ENCODE measurements at regions not wholly inside any gene's neighbourhood (a gene's known extent, or its start where the extent isn't known, plus 50 kb on each side); places are given as distances from the start of the nearest gene placed in this dataset.

DNA sequence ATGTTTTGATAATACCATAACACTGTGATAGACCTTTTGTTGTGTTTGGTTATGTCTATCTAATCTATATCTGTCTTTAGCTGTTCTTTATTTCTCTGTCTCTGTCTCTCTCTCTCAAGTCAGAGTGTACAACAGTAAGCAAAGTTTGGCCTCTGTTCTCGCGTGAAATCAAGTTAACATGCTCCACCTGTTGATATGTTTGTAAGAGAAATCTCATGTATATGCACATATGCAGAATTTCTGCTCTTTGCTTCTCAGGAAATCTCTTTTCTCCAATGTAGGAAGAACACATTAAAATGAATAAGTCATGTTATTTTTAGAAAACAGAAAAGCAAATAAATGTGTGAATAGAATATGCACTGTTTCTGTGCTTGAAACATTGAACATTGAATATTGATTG lies 425.5 kb upstream of the SEMA6D start:
- no peak for DNase-seq

DNA sequence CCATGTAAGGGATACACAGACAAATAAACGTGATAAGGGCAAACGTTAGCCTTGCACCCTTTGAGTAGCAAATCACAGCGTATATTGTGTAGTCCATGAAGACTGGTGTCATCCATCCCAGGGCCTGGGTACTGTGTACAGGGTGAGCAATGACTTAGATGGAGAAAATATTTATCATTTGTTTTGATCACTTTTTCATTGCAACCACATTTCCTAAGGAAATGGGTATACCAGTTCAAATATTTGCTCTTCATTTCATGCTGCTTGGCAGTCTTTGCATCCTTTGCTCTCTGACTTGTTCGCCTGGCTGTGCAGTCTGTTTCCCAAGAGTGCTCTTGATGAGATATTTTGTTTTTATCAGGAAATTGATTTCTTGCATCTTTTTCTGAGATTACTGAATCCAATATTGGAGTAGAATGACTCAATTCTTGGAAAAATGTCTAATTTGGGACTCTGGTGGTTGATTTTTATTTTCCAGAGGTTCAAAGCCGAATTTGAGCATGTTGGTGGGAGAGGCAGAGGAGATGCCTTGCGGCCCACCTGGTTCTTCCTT lies 424.6 kb upstream of the SEMA6D start:
- no peak for DNase-seq

DNA sequence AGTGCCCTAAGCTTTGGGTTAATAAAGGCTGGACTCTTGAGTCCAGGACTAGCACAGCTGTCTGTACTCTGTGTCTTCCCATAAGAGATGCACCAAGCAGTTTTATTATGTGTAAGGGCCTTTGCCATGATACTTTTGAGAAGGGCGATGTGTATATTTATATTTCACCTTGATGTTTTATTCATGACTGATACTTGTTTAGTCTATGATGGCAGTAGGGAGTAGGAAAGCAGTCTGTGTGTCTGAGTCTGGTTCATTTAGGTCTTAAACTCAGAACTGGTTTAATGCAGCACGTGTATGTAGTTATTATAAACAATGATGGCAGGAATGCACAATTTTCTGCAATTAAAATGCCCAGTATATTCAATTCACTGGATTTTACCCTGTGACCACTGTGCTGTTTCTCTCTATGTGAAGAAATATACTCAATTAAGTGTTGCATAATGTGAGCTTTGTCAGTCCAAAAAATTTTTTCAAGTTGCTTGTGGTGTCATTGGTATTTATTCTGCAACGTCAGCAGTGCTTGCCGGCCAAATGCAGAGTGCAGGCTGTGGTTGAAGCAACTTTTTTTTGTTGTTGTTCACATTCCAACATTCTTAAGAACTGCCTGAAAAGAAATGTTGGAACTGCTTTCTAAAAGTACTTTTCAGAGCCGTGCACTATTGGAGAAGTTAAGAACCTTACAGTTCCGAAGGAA lies 423.7 kb upstream of the SEMA6D start:
- peak; percentile 97 for DNase-seq

DNA sequence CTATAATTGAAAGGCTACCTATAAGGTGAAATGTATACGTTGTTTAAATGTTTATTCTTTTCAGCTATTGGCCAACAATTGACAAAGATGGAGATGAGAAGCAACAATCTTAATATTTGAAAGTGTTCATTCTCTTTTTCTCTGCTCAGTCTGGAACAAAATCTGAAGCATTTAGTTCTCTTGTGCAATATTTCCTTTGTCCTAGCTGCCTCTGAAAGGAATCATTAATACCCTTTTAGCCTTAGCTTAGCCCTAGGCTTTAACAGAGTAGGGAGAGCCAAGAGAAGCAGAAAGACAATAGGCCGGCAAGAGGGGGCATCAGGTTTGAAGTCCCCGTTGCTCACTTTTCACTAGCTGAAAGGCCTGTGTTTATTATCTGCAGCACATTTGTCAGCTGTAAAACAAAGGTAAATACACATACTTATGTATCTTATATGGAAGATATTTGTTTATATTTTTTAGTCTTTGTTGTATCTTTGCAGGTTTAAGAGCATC lies 422.5 kb upstream of the SEMA6D start:
- no peak for DNase-seq

DNA sequence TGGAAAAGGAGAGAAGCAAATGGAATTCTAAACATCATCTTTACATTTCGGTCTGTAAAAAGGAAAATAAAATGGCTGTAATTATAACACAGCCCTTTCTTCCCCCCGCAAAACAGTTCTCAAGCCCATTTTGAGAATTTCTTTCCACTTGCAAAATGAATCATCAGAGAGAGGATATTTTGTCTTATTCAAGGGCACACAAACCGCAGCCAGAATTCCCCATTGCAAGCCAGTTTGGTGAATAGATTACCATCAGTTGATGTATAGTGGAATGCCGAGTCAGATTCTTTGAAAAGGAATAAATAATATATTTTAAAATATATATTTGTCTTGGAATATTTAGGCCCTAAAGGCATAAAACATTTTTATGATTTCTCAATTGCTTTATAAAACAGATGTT lies 420.4 kb upstream of the SEMA6D start:
- peak; percentile 60 for DNase-seq

DNA sequence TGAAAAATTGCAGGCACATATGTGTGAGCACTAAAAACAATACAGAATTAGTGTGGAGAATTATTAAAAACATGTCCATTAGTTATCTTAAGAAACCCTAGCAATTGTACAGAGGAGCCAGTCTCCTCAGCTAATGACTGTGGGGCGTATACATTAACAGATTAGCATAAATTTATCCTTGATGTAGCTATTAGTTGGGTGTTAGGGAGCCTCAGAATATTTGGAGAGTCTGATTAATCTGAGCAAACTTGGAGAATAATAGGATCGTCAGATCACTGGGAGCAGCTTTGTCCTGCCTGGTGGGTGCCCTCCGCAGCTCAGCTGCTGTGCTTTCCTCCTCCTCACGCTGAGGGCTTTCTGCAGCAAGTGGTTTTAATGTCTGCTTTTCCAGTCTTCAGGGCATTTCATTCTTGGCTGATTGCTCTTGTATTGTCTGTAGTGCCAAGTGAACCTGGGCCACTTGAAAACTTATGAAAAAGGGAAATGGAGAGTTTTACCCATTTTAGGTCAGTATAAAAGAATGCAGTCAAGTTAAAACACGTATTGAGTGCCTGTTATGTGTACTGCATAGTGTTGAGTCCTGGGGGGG lies 417.4 kb upstream of the SEMA6D start:
- DNase-seq: no peak

DNA sequence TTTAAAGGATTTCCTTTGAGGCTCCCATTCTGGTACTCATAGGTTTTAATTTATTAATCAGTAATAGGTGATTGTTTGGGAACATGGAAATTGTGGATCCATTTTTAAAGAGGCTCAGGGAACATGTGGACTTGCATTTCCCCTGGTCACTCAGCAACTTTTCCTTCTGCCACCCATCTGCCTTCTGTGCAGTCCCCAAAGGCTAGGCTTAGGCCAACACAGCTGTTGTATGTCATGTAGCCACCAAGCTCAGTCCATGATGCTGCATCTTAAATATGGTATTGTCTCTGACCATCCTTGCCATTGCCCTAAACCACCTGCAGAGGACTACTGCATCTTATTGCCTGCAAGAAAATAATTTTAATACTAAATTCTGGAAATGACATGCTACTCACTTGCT lies 416.7 kb upstream of the SEMA6D start:
- no peak for DNase-seq

DNA sequence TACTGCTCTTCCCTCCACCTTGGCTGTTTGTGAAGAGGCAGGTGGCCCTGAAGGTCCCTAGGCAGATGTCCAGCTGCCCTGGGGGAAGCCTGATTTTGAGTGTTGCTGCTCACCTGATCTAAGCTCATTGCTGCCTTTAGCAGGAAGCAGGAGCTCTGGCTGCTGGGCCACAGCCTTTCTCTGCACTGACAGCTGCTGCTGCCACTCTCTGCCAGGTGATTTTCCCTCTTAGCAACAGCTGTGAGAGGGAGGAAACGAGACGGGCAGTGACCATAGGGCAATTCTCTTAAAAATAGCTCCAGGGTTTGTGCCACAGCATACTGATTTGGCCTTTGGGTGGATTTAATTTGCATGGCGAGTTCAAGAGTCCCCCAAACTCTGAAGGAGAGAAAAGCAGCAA lies 415.8 kb upstream of the SEMA6D start:
- no peak for DNase-seq

DNA sequence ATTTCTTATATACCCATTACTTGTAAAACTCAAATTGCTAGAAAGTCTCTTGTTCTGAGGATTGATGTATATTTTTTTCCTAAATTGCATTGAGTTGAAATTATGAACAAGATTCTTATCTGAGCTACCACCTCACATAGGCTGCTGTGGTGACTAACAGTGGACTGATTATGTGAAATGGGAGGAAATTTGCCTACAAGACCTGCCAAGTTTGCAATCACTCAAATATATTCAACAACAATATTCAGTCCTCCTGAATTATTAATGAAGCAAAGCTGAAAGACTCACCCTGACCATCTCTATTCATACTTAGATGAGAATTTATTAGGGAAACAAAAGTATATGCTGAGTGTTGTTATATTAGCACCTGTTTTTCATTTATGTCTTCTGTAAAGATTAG lies 412.6 kb upstream of the SEMA6D start:
- DNase-seq: no peak

DNA sequence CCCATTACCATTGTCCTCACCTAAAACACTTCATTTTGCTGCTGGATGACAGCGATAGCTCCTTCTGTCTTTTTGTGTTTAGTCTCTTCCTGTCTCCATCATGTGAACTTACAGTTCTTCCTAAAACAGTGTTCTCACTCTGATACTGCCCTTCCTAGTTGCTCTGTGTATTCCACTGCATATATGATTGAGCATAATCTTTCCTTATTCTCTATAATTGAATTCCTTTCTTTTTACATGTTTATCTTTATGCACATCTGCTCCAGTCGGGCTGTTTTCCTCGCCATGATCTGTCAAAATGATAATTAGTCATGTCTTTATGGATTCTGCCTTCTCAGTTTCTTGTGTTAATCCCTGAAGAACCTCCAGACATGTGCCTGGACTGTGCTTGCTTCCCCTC lies 405.1 kb upstream of the SEMA6D start:
- no peak for DNase-seq

DNA sequence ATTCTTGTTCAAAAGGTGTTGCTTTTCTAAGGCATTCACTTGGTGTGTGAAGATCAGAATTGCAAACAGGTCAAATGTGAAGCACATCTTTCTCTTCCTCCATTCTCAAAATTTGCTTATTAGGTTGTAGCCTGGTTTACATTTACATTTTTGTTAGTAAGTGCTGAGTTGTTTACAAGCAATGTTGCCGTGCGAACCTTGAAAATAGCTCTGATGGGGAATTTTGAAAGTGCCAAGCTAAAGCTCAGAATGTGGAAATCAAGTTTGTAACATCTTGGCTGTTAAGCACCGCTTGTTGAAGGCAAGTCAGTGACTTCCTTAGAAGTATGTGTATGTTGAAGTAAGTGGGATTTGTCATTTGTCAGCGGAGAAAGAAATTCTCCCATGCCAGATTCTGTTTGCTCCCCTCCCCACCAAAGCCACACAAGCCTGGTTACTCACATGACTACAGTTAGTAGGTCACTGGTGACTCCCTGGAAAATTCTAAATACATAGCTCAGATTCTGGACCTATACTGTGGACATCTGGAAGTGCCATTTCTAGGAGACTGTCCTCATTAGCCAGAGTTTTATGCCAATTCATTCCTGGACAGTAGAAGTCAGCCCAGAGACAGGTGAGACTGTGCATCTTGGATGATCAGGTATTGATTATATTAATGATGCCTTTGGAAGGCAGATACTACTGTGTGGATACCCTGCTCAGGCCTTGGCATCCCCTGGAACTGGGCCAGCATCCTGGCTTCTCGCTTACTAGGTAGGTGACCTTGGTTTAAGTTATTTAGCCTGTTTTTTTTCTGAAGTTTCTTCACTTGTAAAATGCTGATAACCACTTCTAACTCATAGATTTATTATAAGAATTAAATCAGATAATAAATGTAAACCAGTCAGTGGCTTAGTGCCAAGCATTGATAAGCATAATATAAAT lies 390.6 kb upstream of the SEMA6D start:
- no peak for DNase-seq

DNA sequence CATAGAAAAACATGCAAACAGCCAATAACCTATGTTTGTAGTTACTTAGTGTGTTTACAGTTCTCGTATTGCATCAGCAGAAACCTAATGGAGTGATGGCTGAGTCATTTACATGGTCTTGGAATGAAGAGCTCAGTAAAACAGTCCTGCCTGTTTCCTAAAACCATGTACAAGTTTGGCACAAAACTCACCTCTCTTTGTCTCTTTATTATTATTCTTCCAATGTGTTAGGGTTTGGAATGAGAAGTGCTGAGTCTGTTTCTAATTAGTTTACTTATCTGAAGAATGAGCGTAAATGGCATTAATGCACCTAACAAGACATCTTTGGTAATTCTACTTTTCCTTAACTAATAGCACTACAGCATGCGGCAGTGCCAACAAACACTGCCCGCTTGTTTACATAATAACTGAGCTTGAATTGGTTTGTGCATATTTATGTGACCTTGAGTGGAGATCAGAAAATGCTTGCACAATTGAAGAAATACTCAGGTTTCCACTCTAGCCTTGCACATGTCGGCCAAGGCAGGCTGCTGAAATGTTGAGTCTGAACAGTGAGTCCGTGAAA lies 385.4 kb upstream of the SEMA6D start:
- DNase-seq: peak; percentile 60

DNA sequence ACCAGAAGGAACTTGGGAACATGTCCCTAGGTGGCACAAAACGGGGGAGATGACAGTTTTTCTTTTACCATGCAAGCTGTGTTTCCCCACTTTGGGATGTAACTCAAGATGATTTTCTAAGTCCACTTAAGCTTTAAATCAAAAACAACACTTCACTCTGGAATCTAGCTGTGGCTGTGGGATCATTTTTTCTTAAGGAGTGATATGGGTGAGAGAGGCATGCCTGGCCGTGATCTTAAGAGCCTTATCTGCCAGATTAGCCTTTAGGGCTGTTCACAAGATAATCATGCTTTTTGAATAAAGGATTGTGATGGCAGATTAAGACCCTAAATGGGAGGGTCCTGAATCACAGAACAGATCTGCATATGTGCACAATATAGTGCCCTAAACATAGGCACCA lies 384.8 kb upstream of the SEMA6D start:
- DNase-seq: peak; percentile 22

DNA sequence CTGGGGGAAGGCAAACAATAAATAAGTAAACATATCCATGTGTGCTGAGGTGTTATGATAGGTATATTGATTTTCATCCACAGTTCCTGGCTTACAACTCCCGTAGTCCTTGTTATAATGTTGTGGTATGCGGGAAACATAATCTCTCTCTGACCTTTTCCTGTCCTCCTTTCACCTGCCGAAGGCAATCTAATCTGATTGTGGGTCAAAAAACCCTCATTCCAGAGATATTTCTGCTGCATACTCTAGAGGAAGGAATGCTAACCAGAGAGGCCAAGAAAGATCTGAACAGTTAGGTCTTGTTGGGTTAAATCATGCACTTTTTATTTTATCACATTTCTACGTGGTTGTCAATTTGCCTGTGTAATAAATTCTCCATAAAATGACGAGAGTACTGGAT lies 383.6 kb upstream of the SEMA6D start:
- peak; percentile 29 for DNase-seq

DNA sequence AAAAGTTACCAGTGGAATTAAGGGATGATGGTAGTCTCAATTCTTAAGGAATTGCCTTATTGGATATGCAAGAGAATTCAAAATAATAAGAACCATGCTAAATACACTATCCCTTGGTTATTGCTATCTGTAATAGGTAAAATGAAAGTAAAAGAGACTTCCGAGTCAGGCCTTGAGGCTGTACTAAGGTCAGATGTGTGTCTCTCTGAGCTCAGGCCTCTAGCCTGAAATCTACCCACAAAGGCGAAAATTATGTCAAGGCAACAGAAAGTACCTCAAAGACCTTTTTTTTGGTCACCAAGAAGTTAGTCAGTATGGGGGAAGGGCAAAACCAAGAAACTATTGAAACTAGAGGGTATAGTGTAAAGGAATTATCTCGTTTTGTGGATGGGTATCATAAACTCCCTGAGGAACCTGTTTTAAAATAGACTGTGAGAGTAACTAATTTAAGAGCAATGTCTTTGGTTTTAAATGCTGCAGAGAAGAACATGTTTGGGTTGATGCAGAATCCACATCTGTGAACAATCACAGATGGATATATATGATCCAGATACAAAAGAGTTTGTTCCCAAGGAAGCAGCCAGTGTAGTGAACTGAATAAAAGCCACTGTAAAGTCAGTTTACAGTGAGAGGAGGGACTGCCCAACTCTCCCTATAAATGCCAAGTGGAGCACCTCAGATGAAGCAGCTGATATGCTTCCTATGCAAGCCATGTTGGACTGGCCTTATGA lies 382.3 kb upstream of the SEMA6D start:
- no peak for DNase-seq

DNA sequence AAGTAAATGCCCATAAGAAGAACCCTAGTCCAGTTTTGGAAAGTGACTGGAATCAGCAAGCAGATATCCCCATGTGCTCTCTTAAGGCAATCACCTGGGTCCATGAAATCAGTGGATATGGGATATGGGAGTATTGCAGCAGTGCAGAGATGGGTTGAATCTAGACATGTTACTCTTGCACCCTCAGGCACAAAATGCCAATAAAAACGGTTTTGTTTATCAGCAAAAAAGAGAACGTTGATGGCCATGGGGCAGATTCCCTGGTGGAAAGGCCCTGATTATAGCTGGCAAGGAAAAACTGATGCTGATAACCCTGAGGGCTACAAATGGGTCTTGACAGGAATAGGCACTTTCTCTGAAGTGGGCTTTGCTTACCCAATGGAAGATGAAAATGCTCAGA lies 380.2 kb upstream of the SEMA6D start:
- no peak for DNase-seq

DNA sequence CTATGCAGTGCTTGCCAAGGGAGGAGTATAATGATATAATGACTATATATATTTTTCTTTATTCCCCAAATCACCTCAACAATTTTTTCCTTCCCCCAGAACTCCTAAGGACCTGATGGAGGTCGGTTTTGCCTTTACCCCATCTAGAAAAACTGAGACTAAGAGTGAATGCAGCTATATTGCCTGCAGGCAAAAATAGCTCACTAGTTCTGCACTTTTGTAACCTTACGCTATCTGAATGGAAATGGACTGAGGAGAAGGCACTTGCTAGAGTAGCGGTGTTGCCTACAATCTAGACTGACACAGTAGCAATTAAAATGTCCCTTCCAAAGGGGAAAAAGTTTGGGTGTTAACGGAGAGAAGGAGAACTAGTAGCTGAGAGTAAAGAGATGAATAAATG lies 379.5 kb upstream of the SEMA6D start:
- no peak for DNase-seq

DNA sequence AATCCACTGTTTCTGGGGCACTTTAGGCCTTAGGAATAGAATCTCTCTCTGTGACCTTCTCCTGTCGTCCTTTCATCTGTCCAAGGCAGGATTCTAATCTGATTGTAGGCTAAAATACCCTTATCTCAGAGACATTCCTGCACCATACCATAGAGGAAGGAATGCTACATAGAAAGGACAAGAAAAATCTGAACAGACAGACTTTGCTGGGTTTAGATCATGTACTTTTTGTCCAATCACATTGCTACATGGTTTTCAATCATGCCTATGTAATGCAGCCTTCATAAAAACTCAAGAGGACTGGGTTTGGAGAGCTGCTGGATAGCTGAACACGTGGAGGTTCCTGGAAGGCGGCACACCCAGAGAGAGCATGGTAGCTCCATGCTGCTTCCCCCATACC lies 378.5 kb upstream of the SEMA6D start:
- DNase-seq: no peak

DNA sequence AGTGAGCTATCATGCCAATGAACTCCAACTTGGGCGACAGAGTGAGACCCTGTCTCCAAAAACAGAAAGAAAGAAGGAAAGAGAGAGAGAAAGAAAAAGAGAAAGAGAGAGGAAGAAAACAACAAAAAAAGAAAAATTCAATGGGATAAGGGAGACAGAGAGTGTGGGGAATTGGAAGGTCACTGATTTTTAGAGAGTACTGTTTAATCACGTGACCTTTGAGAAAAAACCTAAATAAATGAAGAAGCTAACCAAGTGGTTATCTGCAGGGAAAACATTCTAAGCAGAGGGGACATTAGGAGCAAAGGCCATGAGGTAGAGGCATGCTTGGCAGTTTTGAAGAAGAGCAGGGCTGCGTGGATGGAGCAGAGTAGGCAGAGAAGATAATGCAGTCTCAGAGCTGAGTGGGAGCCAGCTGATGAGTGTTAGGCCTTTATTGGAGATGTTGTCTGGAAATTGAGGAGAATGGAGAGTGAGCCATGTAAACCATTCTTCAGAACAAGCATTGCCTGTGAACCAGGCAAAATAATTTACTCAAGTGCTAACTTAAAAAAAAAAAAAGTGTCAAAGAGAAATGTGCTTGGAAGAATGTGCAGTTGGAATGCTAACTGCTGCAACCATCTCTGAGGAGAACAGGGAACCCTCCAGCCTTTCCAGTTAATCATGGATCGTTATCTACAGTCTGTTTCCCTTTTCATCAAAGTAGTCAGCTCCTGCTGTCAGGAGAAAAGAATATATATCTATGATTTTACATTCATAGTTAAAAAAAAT lies 377.3 kb upstream of the SEMA6D start:
- DNase-seq: peak; percentile 13

DNA sequence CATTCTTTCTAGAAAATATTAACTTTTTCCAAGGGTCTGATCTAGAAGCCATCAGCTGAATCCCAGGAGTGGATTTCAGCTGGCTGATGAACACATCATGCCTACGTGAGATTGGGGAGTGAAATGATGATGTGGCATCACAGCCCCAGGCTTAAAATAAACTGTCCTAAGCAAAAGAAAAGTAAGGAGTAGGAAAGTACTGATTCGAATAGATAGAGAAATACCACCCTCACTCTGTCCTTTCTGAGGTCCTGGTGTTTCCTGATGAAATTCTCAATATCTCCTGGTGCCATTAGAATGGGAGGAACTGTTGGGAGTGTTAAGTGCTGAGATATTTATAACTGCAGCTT lies 376.8 kb upstream of the SEMA6D start:
- DNase-seq: no peak

DNA sequence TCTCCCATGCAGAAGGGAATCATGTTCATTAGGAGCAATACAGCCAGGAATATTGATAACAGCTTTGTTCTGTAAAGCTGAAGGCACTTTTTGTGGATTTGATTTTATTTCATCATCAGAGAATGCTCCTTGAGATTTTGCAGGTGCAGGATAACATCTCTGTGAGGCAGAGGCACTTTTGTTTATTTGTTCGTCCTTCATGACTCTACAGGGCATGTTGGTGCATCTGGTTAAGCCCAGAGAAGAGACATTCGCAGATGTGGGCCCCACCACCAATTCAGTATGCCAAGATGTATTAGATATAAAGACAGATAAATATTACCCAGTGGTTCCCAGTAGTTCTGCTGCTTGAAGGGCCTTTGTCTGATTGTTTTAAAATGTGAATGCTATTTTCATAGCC lies 368.1 kb upstream of the SEMA6D start:
- DNase-seq: no peak

DNA sequence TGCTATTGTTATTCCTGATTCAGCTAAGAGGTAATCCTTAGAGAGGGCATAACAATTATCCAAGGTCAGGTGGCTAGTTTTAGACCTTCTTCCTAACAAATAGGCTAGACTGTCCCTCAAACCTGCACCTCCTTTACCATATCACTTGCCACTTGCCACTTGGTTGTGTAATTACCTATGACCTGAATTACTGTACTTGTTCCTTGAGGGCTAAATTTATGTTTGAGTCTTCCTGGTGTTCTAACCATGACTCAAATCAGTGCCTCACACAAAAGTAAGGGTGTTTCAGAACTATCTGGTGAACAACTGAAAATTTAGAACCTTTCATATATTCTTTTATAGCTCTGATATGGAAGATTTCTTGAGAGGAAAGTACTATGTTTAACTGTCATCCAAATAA lies 365.8 kb upstream of the SEMA6D start:
- DNase-seq: no peak
